ENCODE measurements at regions not wholly inside any gene's neighbourhood (a gene's known extent, or its start where the extent isn't known, plus 50 kb on each side); places are given as distances from the start of the nearest gene placed in this dataset.

DNA sequence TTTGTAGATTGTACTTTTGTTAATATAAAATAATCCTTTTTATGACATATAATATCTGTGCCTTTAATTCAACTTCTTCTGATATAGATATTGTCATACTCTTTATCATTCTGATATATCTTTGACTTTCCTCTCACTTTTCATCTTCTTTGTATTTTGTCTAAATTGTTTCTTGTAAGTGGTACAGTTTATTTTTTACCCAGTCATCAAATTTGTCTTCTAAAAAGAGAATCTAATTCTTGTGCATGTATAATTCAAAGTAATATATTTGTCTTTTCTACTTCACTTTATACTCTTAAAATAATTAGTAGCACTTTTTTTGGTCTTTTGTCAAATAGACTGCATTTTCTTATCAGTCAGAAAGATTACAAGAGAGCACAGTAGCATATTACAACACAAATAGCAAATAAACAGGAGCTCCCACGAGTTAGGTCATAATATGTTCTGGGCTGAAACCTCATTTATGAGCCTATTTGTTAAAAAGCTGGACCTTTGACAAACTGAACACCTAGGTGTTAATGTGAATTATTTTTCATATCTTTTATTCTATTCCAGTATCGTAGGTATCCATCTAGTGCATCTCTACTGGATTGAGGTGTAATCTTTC lies 379.7 kb upstream of the B3GALT2 start:
- no peak for DNase-seq

DNA sequence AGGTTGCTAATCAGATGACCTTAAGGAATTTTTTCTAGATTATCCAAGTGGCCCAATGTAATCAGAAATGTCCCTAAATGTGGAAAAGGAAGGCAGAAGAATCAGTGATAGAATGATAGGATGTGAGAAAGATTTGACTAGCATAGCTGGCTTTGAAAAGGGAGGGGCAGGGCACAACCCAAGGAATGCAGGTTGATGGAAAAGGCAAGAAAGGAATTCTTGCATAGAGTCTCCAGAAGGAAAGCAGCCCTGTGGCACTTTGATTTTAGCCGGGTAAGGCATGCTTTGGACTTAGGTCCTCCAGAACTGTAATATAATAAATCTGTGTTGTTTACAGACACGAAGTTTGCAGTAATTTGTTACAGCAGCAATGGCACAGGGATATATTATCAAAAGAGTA lies 375.7 kb upstream of the B3GALT2 start:
- DNase-seq: no peak

- peak in 1 of 5 donors; percentile 42 for DNase-seq
Measured at GRCh38 chr1:193558491-193559028, 372.1 kb upstream of the B3GALT2 start.

DNA sequence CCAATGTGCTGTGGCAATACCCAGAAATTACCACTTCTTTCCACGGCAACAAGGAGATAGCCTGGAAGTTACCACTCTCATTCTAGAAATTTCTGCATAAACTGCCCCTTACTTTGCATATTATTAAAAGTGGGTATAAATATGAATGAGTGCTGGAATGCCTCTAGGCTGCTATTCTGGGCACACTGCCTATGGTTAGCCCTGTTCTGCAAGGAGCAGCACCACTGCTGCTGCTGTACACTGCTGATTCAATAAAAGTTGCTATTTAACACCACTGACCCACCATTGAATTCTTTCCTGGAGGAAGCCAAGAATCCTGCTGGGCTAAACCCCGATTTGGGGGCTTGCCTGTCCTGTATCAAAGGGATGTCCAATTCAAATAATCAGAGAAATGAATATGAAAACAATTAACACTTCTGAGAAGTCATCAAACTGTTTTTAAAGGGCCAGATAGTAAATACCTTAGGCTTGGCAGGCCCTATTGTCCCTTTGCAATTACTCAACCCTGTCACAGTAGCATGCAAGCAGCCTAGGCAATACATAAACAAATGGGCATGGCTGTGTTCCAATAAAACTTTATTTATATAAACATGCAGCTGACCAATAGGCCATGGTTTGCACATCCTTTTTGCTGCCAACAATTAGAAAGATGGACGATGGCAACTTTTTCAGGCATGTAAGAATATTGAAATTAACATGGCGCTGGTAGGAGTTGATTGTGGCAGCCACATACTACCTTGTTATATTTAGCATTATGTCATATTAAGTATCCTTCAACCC lies 369.4 kb upstream of the B3GALT2 start:
- DNase-seq: no peak

GRCh38 chr1:193553564-193553963 lies 367.2 kb upstream of the B3GALT2 start:
- DNase-seq: no peak

GRCh38 chr1:193552274-193552673 lies 365.9 kb upstream of the B3GALT2 start:
- no peak for DNase-seq

DNA sequence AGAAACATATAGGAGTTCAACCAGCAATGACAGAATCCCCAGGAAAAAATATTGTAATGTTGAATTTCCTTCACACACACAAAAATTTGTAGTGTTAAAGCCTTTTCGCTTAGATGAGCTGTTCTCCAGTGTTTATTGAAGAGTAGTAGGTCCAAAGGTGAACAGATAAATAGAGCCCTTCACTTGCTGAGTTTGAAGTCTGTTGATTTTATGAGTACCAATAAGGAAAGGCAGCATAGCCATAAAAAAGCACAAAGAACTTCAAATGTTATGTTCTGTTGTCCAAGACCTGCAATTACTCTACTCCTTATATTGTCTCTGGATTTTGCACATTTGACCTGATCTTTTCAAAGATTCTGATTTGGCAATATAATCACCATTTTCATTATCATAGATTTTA lies 362.7 kb upstream of the B3GALT2 start:
- DNase-seq: no peak

DNA sequence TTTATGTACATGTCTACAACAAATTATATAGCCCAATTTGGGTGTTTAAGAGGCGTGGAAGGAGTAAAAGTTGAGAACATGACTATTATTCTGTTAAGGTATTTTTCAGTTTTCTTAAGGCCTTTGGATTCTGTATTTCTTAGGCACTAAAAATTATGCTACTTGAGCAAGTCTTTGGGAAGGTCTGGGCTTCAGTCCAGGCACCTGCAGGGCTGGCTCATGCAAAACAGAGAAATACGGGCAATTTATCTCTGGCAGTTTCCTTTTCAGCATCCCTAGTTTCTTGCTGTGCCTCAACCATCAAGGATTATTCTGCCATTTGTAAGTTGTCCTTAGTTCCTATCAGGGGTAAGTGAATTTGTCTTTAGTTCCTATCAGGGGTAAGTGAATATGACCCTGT lies 358.8 kb upstream of the B3GALT2 start:
- DNase-seq: no peak

DNA sequence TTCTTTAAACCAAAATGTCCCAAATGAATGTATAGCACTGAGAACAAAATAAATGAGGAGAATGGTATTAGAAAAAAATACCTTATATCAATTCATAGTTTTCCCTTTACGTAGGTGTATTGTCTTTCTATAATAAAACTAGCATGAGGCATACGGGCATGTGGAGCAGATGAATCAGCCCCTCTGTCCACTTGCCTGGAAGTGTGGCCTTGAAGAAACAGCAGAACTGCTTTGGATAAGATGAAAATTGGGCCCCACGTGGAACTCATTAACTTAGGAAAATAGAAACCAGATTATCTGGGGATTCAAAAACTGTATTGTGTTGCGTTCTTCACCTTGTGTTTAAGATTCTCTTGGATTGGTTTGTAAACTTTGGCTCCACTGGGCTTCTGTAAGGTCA lies 356.8 kb upstream of the B3GALT2 start:
- no peak for DNase-seq

DNA sequence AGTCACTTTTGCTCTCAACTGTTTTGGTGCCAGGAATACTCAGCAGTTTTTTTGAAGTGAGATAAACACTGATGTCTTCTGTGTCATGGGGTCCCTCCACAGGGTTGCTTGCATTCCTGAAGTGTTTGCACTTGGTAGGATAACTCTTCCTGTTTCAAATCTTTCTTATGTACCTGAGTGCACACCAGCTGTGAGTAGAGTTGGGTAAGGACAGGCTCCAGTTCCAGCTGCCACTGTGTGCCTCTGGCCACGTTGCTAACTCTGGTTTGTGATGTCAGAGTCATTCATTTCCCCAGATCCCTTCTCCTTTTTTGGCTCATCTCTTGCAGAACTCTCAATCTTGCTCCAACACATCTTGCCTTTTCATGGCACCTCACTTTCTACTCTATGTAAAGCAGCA lies 356.3 kb upstream of the B3GALT2 start:
- no peak for DNase-seq

- peak in 1 of 5 donors; percentile 61 for DNase-seq
Measured at GRCh38 chr1:193540511-193540910, 354.1 kb upstream of the B3GALT2 start.

DNA sequence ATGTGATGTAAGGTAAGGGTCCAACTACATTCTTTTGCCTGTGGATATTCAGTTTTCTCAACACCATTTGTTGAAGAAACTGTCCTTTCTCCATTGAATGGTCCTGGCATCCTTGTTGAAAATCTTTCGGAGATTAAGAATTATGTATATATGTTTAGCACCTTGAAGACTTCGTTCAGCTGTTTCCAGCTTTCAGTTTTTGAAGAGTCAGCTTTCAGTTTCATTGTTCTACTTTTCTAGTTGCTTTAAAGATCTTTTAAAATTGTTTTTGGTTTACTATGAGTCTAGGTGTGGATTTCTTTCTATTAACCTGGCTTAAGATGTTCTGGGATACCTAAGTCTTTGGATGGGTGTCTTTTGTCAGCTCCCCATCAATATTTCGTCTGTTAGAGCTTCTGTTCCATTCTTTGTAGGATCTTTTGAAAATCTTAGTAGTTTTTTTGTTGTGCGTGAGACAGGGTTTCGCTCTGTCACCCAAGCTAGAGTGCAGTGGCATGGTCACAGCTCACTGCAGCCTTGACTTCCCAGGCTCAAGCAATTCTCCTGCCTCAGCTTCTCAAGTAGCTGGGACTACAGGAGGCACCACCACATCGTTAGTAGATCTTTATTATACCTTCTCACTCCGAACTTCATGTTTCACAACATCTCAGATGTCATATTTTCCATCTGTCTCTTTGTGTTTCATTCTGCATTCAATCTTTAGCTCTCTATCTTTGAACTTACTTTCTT lies 353.5 kb upstream of the B3GALT2 start:
- peak in 1 of 5 donors; percentile 74 for DNase-seq

- DNase-seq: no peak
Measured at GRCh38 chr1:193538680-193539079, 352.3 kb upstream of the B3GALT2 start.

DNA sequence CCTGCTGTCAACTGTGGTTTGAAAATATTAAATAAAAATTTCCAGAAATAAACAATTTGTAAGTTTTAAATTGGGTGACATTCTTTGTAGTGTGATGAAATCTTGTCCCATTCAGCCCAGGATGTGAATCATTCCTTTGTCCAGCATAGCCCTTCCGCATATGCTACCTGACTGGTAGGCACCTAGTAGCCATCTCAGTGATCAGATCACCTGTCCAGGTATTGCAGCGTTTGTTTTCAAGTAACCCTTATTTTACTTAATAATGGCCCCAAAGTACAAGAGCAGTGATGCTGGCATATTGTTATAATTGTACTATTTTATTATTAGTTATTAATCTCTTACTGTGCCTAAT lies 351.6 kb upstream of the B3GALT2 start:
- DNase-seq: no peak

DNA sequence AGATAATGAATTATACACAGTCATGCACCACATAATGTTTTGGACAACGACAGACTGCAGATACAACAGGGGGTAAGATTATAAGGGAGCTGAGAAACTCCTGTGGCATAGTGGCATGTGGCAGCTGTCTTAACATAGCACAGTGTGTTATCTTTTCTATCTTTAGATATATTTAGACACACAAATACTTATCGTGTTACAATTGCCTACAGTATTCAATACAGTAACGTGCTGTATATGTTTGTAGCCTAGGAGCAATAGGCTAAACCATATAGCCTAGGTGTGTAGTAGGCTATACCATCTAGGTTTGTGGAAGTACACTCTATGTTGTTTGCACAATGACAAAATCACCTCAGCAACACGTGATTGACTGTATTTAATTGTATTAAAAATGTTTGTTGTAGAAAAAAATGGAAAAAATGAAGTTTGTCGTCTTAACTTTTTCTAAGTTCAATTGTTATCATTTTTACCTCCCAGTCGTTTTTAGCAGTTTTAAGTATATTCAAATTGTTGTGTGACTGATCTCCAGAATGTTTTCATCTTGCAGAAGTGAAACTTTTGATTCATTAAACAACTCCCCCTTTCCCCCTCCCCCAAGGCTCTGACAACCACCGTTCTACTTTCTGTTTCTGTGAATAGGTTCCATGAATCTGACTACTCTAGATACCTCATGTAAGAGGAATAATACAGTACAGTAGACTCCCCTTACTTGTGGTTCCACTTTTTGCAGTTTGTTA lies 351.0 kb upstream of the B3GALT2 start:
- peak in 3 of 5 donors; percentile 6 to 91 (median 31) for DNase-seq

DNA sequence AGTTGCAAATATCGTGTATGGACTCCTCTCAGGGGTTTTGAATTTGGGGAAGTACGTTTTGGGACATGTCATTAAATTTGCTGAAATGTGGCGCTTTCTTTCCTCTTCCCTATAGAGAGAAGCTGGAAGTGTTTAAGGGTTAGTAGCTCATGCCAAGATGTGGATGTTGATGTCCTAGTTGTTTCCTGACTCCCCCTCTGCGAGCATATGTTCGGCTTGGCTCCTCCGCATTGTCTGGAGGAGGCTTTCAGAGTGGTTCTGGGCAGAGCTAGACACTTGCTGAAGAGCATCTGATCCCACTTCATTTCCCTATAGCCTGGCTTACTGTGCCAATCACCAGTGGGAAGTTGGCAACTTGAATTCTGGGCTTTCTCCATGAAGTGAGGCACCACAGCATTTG lies 347.4 kb upstream of the B3GALT2 start:
- DNase-seq: no peak

- DNase-seq: peak in 1 of 5 donors; percentile 40
Measured at GRCh38 chr1:193525917-193526710, 339.7 kb upstream of the B3GALT2 start.

DNA sequence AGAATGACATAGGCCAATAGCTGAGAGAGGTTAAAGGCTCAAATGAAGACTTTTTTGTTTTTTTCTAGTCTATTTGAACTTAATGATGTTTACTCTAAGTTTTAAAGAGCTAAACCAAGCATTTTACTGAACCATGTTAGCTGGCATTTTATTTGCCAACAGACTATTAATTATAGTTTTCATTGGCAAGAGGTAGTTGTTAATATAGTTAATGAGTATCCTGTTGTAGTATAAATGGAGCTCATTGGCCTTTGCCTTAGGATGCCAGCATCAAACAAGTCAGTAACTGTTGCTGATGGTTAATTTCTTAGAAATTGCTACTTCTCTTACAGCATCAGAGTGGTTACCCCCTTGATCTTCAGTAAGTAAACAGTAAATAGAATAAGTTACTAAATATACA lies 339.0 kb upstream of the B3GALT2 start:
- no peak for DNase-seq

DNA sequence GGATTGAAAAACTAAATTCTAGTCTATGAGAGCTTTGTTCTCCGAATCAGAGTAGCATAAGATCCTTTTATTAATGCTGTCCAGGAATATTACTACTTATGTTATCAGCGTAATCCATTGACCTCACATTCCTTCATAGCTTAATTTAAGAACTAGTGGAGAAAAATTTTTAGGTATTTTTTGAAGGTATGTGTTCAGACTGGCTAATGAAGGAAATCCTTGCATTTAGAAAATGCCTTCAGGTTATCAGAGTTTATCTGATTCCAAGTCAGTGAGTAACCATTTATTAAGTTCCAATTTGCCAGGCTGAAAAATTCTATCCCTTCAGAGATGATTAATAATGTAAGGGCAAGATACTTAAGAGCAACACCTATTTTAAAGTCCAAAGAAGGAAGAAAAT lies 338.2 kb upstream of the B3GALT2 start:
- DNase-seq: no peak

- DNase-seq: no peak
Measured at GRCh38 chr1:193524021-193524420, 337.6 kb upstream of the B3GALT2 start.

DNA sequence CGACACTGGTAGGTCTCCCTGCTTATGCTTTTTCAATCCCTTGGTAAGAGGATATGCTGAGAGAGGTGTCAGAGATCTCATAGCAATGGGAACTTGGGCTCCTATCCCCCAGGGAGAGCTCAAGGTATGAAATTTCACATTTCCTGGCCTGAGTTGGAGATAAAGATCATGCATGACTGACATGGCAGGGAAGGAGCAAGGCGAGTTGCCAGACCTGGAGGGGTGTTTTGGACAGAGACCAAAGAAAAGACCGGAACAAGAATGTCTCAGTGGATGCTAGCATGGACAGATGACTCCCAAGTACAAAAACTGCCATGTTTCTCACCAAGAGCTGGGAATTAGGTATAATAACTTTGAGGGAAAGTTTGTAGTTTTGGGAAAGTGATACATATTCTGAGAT lies 334.1 kb upstream of the B3GALT2 start:
- no peak for DNase-seq

DNA sequence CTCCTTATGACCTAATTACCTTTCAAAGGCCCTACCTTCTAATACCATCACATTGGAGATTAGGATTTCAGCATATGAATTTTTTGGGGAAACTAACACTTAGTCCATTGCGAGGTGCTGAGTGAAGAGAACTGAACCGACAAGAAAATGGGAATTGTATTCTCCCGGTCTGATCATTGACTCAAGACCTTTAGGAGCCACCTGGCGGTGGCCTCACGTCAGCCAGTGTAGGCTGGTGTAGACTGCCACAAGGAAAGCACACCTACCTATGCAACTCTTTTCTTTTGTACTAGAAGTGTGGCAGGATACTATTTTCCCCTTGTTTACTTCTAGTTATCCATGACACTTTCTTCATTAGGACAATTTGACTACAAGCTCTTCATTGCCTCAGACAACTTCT lies 333.5 kb upstream of the B3GALT2 start:
- DNase-seq: no peak
